ENCODE measurements at regions not wholly inside any gene's neighbourhood (a gene's known extent, or its start where the extent isn't known, plus 50 kb on each side); places are given as distances from the start of the nearest gene placed in this dataset.
A peak's percentile ranks its signal among the peaks of the same experiment; 100 is the strongest.
"Not testable (repeated sequence)": the region's sequence is repeated elsewhere in the genome, so short reads cannot be mapped to it uniquely, and the experiment has no call there.

- TF ChIP-seq CTCF (IDR thresholded peaks at IDR 0.05): no peak
- H3K4me3 Mint-ChIP-seq: no peak overlapping the region
- H3K27me3 Mint-ChIP-seq (ENCODE audit: low read depth, poor library complexity): peaks cover 16% of the 10 kb centered on the region
- no peak overlapping the region for H3K27ac Mint-ChIP-seq
- no peaks in the 10 kb centered on the region for H3K4me1 Mint-ChIP-seq
- no peak for DNase-seq
- H3K9me3 Mint-ChIP-seq: peaks cover 18% of the 10 kb centered on the region
- H3K36me3 Mint-ChIP-seq (ENCODE audit: low read depth): no peaks in the 10 kb centered on the region
Observed at GRCh38 chr7:65463184-65463583, 89.5 kb downstream of the ZNF92 start.

- peaks cover 36% of the 10 kb centered on the region for H3K9me3 Mint-ChIP-seq
- not testable (repeated sequence) for H3K4me3 Mint-ChIP-seq; H3K36me3 Mint-ChIP-seq (ENCODE audit: low read depth); H3K4me1 Mint-ChIP-seq; H3K27ac Mint-ChIP-seq; DNase-seq
- H3K27me3 Mint-ChIP-seq (ENCODE audit: low read depth, poor library complexity): peaks cover 11% of the 10 kb centered on the region
Observed at GRCh38 chr7:65469919-65470558, 96.4 kb downstream of the ZNF92 start.

GRCh38 chr7:65471587-65471986 lies 97.9 kb downstream of the ZNF92 start:
- Mint-ChIP-seq H3K4me1 (peaks cover 11% of the 10 kb centered on the region), H3K27me3 (ENCODE audit: low read depth, poor library complexity) (peaks cover 10% of the 10 kb centered on the region), H3K36me3 (ENCODE audit: low read depth) (no peaks in the 10 kb centered on the region), H3K27ac (no peak overlapping the region), H3K9me3 (peaks cover 28% of the 10 kb centered on the region), H3K4me3 (no peak overlapping the region)
- no peak for DNase-seq
- TF ChIP-seq CTCF (IDR thresholded peaks at IDR 0.05): no peak

- TF ChIP-seq CTCF (IDR thresholded peaks at IDR 0.05): no peak
- Mint-ChIP-seq H3K9me3 (peaks cover 20% of the 10 kb centered on the region), H3K4me1 (peaks cover 16% of the 10 kb centered on the region), H3K4me3 (no peak overlapping the region), H3K27ac (no peak overlapping the region), H3K36me3 (ENCODE audit: low read depth) (no peaks in the 10 kb centered on the region), H3K27me3 (ENCODE audit: low read depth, poor library complexity) (peaks cover 4% of the 10 kb centered on the region)
- no peak for DNase-seq
Observed at GRCh38 chr7:65475040-65475726, 101.5 kb downstream of the ZNF92 start.

GRCh38 chr7:65475734-65476319 lies 102.2 kb downstream of the ZNF92 start:
- no peak for TF ChIP-seq CTCF (IDR thresholded peaks at IDR 0.05)
- DNase-seq: no peak
- peaks cover 4% of the 10 kb centered on the region for H3K27me3 Mint-ChIP-seq (ENCODE audit: low read depth, poor library complexity)
- H3K9me3 Mint-ChIP-seq: peaks cover 20% of the 10 kb centered on the region
- peaks cover 16% of the 10 kb centered on the region for H3K4me1 Mint-ChIP-seq
- H3K4me3 Mint-ChIP-seq: no peak overlapping the region
- H3K27ac Mint-ChIP-seq: no peak overlapping the region
- H3K36me3 Mint-ChIP-seq (ENCODE audit: low read depth): no peaks in the 10 kb centered on the region

- Mint-ChIP-seq H3K4me1 (peaks cover 16% of the 10 kb centered on the region), H3K27ac (no peak overlapping the region), H3K36me3 (ENCODE audit: low read depth) (no peaks in the 10 kb centered on the region), H3K4me3 (no peak overlapping the region), H3K27me3 (ENCODE audit: low read depth, poor library complexity) (peaks cover 5% of the 10 kb centered on the region), H3K9me3 (peaks cover 20% of the 10 kb centered on the region)
- peak; percentile 47 for DNase-seq
- peak; percentile 39 for TF ChIP-seq CTCF (IDR thresholded peaks at IDR 0.05)
Observed at GRCh38 chr7:65477326-65477725, 103.7 kb downstream of the ZNF92 start.
